OCI-LY7 (cell line): ENCODE measurements at regions not wholly inside any gene's neighbourhood (a gene's known extent, or its start where the extent isn't known, plus 50 kb on each side); places are given as distances from the start of the nearest gene placed in this dataset.

Source experiments
- BruUV-seq: library from RNA; stranded (reverse); fragments of 400-500 nt; replicated peaks from 2 replicates; lab custom pipeline; 2021; lab: Mats Ljungman, UMichigan
- CTCF ChIA-PET: fragments of 300-600 bp; sonication (Branson Sonifier 250); formaldehyde crosslinking; loops from one replicate; lab custom pipeline; 2022; ENCODE audit warnings: antibody characterized with exemption; ENCODE audit not compliant: unreplicated experiment; lab: Charles Lee
- POLR2A ChIA-PET: fragments of 300-600 bp; sonication (Branson Sonifier 250); formaldehyde crosslinking; loops from one replicate; lab custom pipeline; 2022; ENCODE audit warnings: antibody characterized with exemption; lab: Charles Lee
- DNase-seq: peaks from one replicate; pipeline ENCODE4 v3.0.0-alpha.2; 2015; ENCODE audit warnings: low spot score
- H2AFZ ChIP-seq: fragments of 200-600 bp; sonication (generic), shearing (Covaris generic); 2 replicates; pipeline ENCODE4 v1.6.1; 2014; ENCODE audit warnings: mild to moderate bottlenecking, antibody characterized with exemption, low read length, moderate library complexity
- H3K27ac ChIP-seq: fragments of 200-600 bp; sonication (generic); 2 replicates; pipeline ENCODE4 v1.5.1; 2014; ENCODE audit warnings: mixed run types, low read depth, mild to moderate bottlenecking, moderate library complexity, low read length, inconsistent platforms; ENCODE audit not compliant: poor library complexity, severe bottlenecking
- H3K36me3 ChIP-seq: fragments of 200-600 bp; sonication (generic); 2 replicates; pipeline ENCODE4 v1.6.1; 2014; ENCODE audit warnings: mild to moderate bottlenecking, antibody characterized with exemption, low read length, moderate library complexity, mixed read lengths; ENCODE audit not compliant: insufficient read depth
- H3K4me1 ChIP-seq: fragments of 200-600 bp; sonication (generic); 2 replicates; pipeline ENCODE4 v1.5.1; 2014; ENCODE audit warnings: mild to moderate bottlenecking, low read length; ENCODE audit not compliant: insufficient read depth, poor library complexity, severe bottlenecking
- H3K4me2 ChIP-seq: fragments of 200-600 bp; sonication (generic); 2 replicates; pipeline ENCODE4 v1.6.1; 2014; ENCODE audit warnings: mild to moderate bottlenecking, low read length
- H3K4me3 ChIP-seq: fragments of 200-600 bp; sonication (generic); 2 replicates; pipeline ENCODE4 v1.5.1; 2014; ENCODE audit warnings: mild to moderate bottlenecking, low read depth, low read length; ENCODE audit not compliant: poor library complexity, severe bottlenecking
- H3K79me2 ChIP-seq: fragments of 200-600 bp; sonication (generic); 2 replicates; pipeline ENCODE4 v1.6.1; 2016; ENCODE audit warnings: low read depth, mild to moderate bottlenecking, low read length, moderate library complexity, mixed read lengths; ENCODE audit not compliant: insufficient read depth
- H3K9me2 ChIP-seq: fragments of 200-600 bp; sonication (generic); 2 replicates; pipeline ENCODE4 v1.6.1; 2016; ENCODE audit warnings: mild to moderate bottlenecking, low read length, mixed read lengths; ENCODE audit not compliant: insufficient read depth
- H3K9me3 ChIP-seq: fragments of 200-600 bp; sonication (generic); 2 replicates; pipeline ENCODE4 v1.6.1; 2014; ENCODE audit warnings: mild to moderate bottlenecking, mixed run types, low read length, mixed read lengths
- H4K20me1 ChIP-seq: fragments of 200-600 bp; sonication (generic); 2 replicates; pipeline ENCODE4 v1.6.1; 2014; ENCODE audit warnings: mild to moderate bottlenecking, antibody characterized with exemption, low read length, moderate library complexity, mixed read lengths; ENCODE audit not compliant: insufficient read depth
- CTCF ChIP-seq: fragments of 200-600 bp; sonication (generic); conservative IDR thresholded peaks from 2 replicates; pipeline ENCODE4 v1.5.1; 2014; ENCODE audit warnings: mild to moderate bottlenecking, antibody characterized with exemption, low read length, moderate library complexity, mixed read lengths
- EZH2phosphoT487 ChIP-seq: fragments of 200-600 bp; sonication (generic); IDR thresholded peaks from 2 replicates; pipeline ENCODE4 v1.6.1; 2018; ENCODE audit warnings: low read depth, borderline replicate concordance, mild to moderate bottlenecking, mixed run types, antibody characterized with exemption, low read length, moderate library complexity, mixed read lengths
- intact Hi-C: fragments of 100-400 bp; cut with micrococcal nuclease; formaldehyde crosslinking; loops from one replicate; pipeline ENCODE4 v1.10.0; 2022; ENCODE audit not compliant: unreplicated experiment

DNA sequence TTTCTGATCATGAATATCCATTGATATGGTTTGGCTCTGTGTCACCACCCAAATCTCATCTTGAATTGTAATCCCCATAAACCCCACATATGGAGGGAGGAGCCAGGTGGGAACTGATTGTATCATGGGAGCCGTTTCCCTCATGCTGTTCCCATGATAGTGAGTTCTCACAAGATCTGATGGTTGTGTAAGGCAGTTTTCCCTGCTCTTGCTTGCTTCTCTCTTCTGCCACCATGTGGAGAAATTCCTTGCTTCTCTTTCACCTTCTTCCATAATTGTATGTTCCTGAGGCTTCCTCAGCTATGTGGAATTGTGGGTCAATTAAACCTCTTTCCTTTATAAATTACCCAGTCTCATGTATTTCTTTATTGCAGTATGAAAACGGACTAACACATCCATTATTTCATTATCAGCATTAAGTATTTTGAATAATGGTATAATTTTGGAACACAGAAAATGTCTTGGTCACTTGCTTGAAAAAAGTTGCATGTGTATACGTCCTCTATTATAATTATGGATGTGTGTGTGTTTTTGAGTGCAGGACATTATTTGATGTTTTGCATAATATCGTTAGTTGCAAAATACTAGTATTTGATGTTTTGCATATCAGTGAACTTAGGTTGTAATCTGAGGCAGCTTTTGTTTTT, 334.6 kb downstream of the PCDH10 start:
- no peaks in the 10 kb centered on the region for H3K9me3 ChIP-seq
- no peak overlapping the region for H3K4me2 ChIP-seq
- no peaks in the 10 kb centered on the region for H4K20me1 ChIP-seq
- H2AFZ ChIP-seq: no peak overlapping the region
- H3K27ac ChIP-seq: no peak overlapping the region
- H3K36me3 ChIP-seq: no peaks in the 10 kb centered on the region
- H3K9me2 ChIP-seq: no peaks in the 10 kb centered on the region
- POLR2A ChIA-PET: interaction anchor here (1.0 kb wide), 1 partner anchor 8 kb away, joined by 3 read pairs; no protein-coding TSS in a partner anchor
- CTCF ChIA-PET: no interaction called here
- TF ChIP-seq CTCF (peak; percentile 42; the same call in 1 of the 2 replicates), EZH2phosphoT487 (no peak)
- no peaks in the 10 kb centered on the region for H3K4me1 ChIP-seq
- no TSS peak for BruUV-seq
- no peak for DNase-seq
- H3K79me2 ChIP-seq: no peaks in the 10 kb centered on the region
- no peak overlapping the region for H3K4me3 ChIP-seq
- intact Hi-C loops: no loop called here

DNA sequence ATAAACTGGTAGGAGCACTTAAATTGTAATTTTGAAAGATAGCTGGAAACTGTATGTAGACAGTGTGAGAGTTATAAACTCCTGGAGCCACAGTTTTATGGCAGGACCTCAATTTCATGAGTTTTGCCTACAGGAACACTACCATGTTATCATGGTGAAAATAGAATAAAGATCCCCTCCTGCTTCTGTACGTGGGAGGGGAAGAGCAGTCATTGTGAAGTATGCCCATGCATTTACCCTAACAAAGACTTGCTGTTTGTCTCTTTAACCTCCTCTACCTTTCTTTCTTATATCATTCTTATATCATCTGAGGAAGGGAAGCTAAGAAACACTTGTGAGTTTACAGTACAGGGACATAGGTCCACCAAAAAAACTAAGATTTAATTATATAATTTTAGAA, 327.0 kb downstream of the PCDH10 start:
- POLR2A ChIA-PET: interaction anchor here (0.9 kb wide), 1 partner anchor 8 kb away, joined by 3 read pairs; no protein-coding TSS in a partner anchor
- intact Hi-C loops: no loop called here
- TF ChIP-seq CTCF (no peak), EZH2phosphoT487 (no peak)

GRCh38 chr4:133474501-133474900, 325.4 kb downstream of the PCDH10 start:
- DNase-seq: no peak
- ChIA-PET POLR2A (no interaction called here), CTCF (no interaction called here)
- no peaks in the 10 kb centered on the region for H3K4me1 ChIP-seq
- H3K79me2 ChIP-seq: no peaks in the 10 kb centered on the region
- H3K27ac ChIP-seq: no peak overlapping the region
- no peaks in the 10 kb centered on the region for H3K36me3 ChIP-seq
- no peaks in the 10 kb centered on the region for H3K9me2 ChIP-seq
- H4K20me1 ChIP-seq: no peaks in the 10 kb centered on the region
- no peak overlapping the region for H3K4me3 ChIP-seq
- no peak overlapping the region for H2AFZ ChIP-seq
- TF ChIP-seq CTCF: no peak
- TF ChIP-seq EZH2phosphoT487: no peak
- no peaks in the 10 kb centered on the region for H3K9me3 ChIP-seq
- intact Hi-C loops: no loop called here
- no TSS peak for BruUV-seq
- H3K4me2 ChIP-seq: no peak overlapping the region

More for the DNA sequence above, 327.0 kb downstream of the PCDH10 start:
- no peak overlapping the region for H3K4me3 ChIP-seq
- H3K36me3 ChIP-seq: no peaks in the 10 kb centered on the region
- H2AFZ ChIP-seq: no peak overlapping the region
- no peak overlapping the region for H3K27ac ChIP-seq
- no TSS peak for BruUV-seq
- H3K79me2 ChIP-seq: no peaks in the 10 kb centered on the region
- H3K9me3 ChIP-seq: no peaks in the 10 kb centered on the region
- H3K9me2 ChIP-seq: no peaks in the 10 kb centered on the region
- no peak overlapping the region for H3K4me2 ChIP-seq
- CTCF ChIA-PET: no interaction called here
- no peaks in the 10 kb centered on the region for H4K20me1 ChIP-seq
- H3K4me1 ChIP-seq: no peaks in the 10 kb centered on the region
- DNase-seq: no peak
